Heart left ventricle (tissue), 16 donors: ENCODE measurements at regions not wholly inside any gene's neighbourhood (a gene's known extent, or its start where the extent isn't known, plus 50 kb on each side); places are given as distances from the start of the nearest gene placed in this dataset.

Experiments
- ATAC-seq, 4 donors: fragments of 200-7000 bp; cut with Tn5 transposase; one replicate each; pipeline ENCODE4 v1.9.1; 2020 to 2022; ENCODE audit warnings: moderate library complexity in 4 of 4, mild to moderate bottlenecking in 3 of 4, moderate number of reproducible peaks in 1 of 4
- DNase-seq, 5 donors: peaks; one replicate each; pipeline ENCODE4 v3.0.0-alpha.2; 2020
- H3K27ac ChIP-seq, 12 donors: fragments of 200-600 bp; sonication (generic) in 4 of 12; one replicate each; pipeline versions ENCODE4 v1.5.0 to v1.8.0; 2016 to 2022; ENCODE audit warnings: mild to moderate bottlenecking in 2 of 12
- H3K27me3 ChIP-seq, 9 donors: fragments of 200-600 bp; sonication (generic) in 2 of 9; one replicate each; pipeline versions ENCODE4 v1.5.1 to v1.8.0; 2016 to 2022; ENCODE audit warnings: mild to moderate bottlenecking in 3 of 9
- H3K36me3 ChIP-seq, 9 donors: fragments of 200-600 bp; sonication (generic) in 2 of 9; one replicate each; pipeline versions ENCODE4 v1.5.0 to v1.8.0; 2018 to 2022; ENCODE audit warnings: mild to moderate bottlenecking in 2 of 9
- H3K4me1 ChIP-seq, 12 donors: fragments of 200-600 bp; sonication (generic) in 4 of 12; one replicate each; pipeline versions ENCODE4 v1.5.0 to v1.8.0; 2016 to 2022; ENCODE audit warnings: mild to moderate bottlenecking in 3 of 12
- H3K4me3 ChIP-seq, 12 donors: fragments of 200-600 bp; sonication (generic) in 4 of 12; one replicate each; pipeline versions ENCODE4 v1.5.0 to v1.8.0; 2017 to 2022; ENCODE audit warnings: mild to moderate bottlenecking in 9 of 12, moderate library complexity in 4 of 12
- H3K9me3 ChIP-seq, 12 donors: fragments of 200-600 bp; sonication (generic) in 4 of 12; one replicate each; pipeline versions ENCODE4 v1.5.0 to v1.8.0; 2016 to 2022; ENCODE audit warnings: mild to moderate bottlenecking in 1 of 12
- POLR2A ChIP-seq, 2 donors: fragments of 450-650 bp; IDR thresholded peaks; one replicate each; pipeline ENCODE4 v1.6.1; 2017; ENCODE audit warnings: antibody characterized with exemption in 2 of 2, mild to moderate bottlenecking in 2 of 2, moderate library complexity in 2 of 2
- WGBS, 4 donors: extraction: QIAGEN DNeasy Blood & Tissue Kit in 2 of 4; methylation state at CpG; one replicate each; pipeline versions ENCODE4 v1.1.5 to v1.1.7; 2013 to 2018; 5-methylcytosine and 5-hydroxymethylcytosine counted together
- intact Hi-C, 10 donors: fragments of 100-400 bp; cut with DNase I; formaldehyde crosslinking; loops; one replicate each; pipeline versions ENCODE4 v1.11.1 to v1.14.2; 2022
- TF ChIP-seq, protein P1 (sequence below), 12 donors: fragments of 200-600 bp; sonication (generic) in 4 of 12; IDR thresholded peaks; one replicate each; pipeline versions ENCODE4 v1.5.0 to v1.8.0; 2018 to 2022; ENCODE audit warnings: antibody characterized with exemption in 12 of 12, mild to moderate bottlenecking in 5 of 12
- donor health status: ischemic (EF 13 %, LVEDD 7.1; RV severe dilation, severe dysfunction).
- donor health status: healthy with polysubstance abuse.
- donor health status: DM: no; HTN: yes; CAD: no.
- donor health status: DM: no; HTN: no; CAD: no.
- donor health status: ischemic (EF 25% LVEDD 6.9; RV normal size, moderate dysfunction).
- donor health status: ischemic (EF 25% LVEDD 5.7; RV mildly dilated, moderate dysfunction).
- donor health status: healthy.
- donor health status: DM: yes; HTN: yes; CAD: no.
- donor health status: ischemic (EF 35%, LVEDD 5.7; RV mildly dilated, moderate dysfunction).
- donor health status: nonischemic (EF 11% LVEDD 7.7; RV severe dilation, severe dysfunction).
- donor health status: DM: yes; HTN: yes; CAD: no.
- donor health status: PGD.
- donor health status: ischemic (EF 29% LVEDD 5.4; RV normal size, mild dysfunction).
- donor health status: nonischemic (EF 23%, LVEDD 6.1; RV moderate dilation, normal function).

DNA sequence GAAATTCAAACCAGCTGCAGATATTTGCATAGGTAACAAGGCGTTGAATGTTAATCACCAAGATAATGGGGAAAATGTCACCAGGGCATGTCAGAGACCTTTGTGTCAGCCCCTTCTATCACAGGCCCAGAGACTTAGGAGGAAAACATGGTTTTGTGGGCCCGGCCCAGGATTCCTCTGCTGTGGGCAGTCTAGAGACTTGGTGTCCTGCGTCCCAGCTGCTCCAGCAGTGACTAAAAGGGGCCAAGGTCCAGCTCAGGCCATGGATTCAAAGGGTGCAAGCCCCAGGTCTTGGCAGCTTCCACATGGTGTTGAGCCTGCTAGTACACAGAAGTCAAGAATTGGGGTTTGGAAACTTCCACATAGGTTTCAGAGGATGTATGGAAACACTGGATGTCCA is 147.5 kb upstream of the ZWINT start:
- H3K4me1 ChIP-seq: no peaks in the 10 kb centered on the region
- intact Hi-C loops: no loop called here
- ATAC-seq (no peak), DNase-seq (no peak)
- H3K9me3 ChIP-seq: peaks cover 0 to 2% (median 0%) of the 10 kb centered on the region in 12 donors
- H3K27ac ChIP-seq: no peak overlapping the region
- TF ChIP-seq POLR2A (IDR thresholded peaks at IDR 0.05): no peak
- TF ChIP-seq, protein P1, sequence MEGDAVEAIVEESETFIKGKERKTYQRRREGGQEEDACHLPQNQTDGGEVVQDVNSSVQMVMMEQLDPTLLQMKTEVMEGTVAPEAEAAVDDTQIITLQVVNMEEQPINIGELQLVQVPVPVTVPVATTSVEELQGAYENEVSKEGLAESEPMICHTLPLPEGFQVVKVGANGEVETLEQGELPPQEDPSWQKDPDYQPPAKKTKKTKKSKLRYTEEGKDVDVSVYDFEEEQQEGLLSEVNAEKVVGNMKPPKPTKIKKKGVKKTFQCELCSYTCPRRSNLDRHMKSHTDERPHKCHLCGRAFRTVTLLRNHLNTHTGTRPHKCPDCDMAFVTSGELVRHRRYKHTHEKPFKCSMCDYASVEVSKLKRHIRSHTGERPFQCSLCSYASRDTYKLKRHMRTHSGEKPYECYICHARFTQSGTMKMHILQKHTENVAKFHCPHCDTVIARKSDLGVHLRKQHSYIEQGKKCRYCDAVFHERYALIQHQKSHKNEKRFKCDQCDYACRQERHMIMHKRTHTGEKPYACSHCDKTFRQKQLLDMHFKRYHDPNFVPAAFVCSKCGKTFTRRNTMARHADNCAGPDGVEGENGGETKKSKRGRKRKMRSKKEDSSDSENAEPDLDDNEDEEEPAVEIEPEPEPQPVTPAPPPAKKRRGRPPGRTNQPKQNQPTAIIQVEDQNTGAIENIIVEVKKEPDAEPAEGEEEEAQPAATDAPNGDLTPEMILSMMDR (IDR thresholded peaks at IDR 0.05): no peak
- 63 to 75% (median 71%) methylated on average over 3 of the region's 3 CpGs for WGBS, 4 donors
- no peaks in the 10 kb centered on the region for H3K36me3 ChIP-seq
- no peak overlapping the region for H3K4me3 ChIP-seq
- no peaks in the 10 kb centered on the region for H3K27me3 ChIP-seq

DNA sequence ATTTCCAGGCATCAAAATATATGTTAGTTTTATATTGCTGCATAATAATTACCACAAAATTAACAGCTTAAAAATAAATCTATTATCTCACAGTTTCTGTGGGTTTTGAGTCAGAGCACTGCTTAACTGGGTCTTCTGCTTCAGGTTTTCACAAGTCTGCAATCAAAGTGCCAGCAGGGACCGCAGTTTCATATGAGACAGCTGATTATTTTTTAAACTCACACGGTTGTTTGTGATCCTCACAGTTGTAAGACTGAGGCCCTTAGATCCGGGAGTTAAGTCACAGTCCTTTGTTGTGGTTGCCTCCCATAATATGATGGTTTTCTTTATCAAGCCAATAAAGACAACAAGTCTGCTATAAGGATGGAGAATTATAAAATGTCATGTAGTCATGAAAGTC is 146.0 kb upstream of the ZWINT start:
- no peaks in the 10 kb centered on the region for H3K4me1 ChIP-seq
- DNase-seq (no peak), ATAC-seq (no peak)
- no peak for TF ChIP-seq POLR2A (IDR thresholded peaks at IDR 0.05)
- TF ChIP-seq, protein P1 (IDR thresholded peaks at IDR 0.05): no peak
- no peaks in the 10 kb centered on the region for H3K36me3 ChIP-seq
- H3K4me3 ChIP-seq: no peak overlapping the region
- H3K9me3 ChIP-seq: peaks cover 0 to 2% (median 0%) of the 10 kb centered on the region in 12 donors
- 76 to 84% (median 80%) methylated on average over 3 of the region's 3 CpGs for WGBS, 4 donors
- no peaks in the 10 kb centered on the region for H3K27me3 ChIP-seq
- H3K27ac ChIP-seq: no peak overlapping the region
- intact Hi-C loops: no loop called here

DNA sequence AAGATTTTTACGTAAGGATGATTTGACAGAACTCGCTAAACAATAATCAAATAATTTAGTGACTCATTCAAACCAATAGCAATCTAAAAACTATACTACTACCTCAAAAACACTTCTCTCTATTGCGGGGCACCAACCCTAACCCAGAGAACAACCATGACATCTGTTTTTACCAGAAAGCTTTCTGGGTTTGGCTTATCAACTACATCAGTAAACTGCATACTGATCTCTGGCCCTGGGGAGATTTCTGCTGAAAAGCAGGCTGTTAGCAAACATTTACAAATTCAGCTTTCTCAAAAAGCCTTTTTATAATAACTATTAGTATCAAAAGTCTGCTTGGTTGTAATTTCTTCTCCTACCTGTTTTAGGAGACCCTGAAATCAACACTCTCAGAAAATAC is 144.5 kb upstream of the ZWINT start:
- WGBS, 4 donors: 89 to 94% (median 92%) methylated on average over 3 of the region's 3 CpGs
- no peak for DNase-seq
- no peak overlapping the region for H3K4me3 ChIP-seq
- no peaks in the 10 kb centered on the region for H3K27me3 ChIP-seq
- H3K9me3 ChIP-seq: peaks cover 0 to 2% (median 0%) of the 10 kb centered on the region in 12 donors
- H3K4me1 ChIP-seq: no peaks in the 10 kb centered on the region
- H3K36me3 ChIP-seq: no peaks in the 10 kb centered on the region
- TF ChIP-seq, protein P1 (IDR thresholded peaks at IDR 0.05): no peak
- TF ChIP-seq POLR2A (IDR thresholded peaks at IDR 0.05): no peak
- intact Hi-C loops: no loop called here
- no peak for ATAC-seq
- H3K27ac ChIP-seq: no peak overlapping the region

DNA sequence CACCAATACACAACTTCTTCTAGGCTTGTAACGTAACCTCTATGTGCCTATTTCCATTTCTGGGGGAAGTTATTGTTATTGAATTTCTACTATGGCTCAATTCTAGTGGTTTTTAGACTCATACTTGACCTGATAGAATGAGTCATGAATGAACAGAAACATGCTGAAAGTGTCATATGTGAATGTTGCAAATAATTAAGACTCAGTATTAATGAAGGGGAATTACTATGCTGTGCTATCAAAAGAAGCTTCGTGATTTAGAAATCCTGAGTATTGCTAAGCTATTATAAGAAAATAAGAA is 135.1 kb upstream of the ZWINT start:
- intact Hi-C loops: no loop called here
- Histone ChIP-seq H3K36me3 (no peaks in the 10 kb centered on the region), H3K9me3 (no peaks in the 10 kb centered on the region), H3K4me3 (no peak overlapping the region), H3K27me3 (no peaks in the 10 kb centered on the region), H3K27ac (no peak overlapping the region), H3K4me1 (no peaks in the 10 kb centered on the region)
- 76 to 82% (median 77%) methylated on average over 2 of the region's 2 CpGs for WGBS, 4 donors
- ATAC-seq (no peak), DNase-seq (no peak)
- TF ChIP-seq POLR2A (IDR thresholded peaks at IDR 0.05): no peak
- TF ChIP-seq, protein P1 (IDR thresholded peaks at IDR 0.05): no peak
